CD4-positive, alpha-beta memory T cell (primary cell): ENCODE measurements at regions not wholly inside any gene's neighbourhood (a gene's known extent, or its start where the extent isn't known, plus 50 kb on each side); places are given as distances from the start of the nearest gene placed in this dataset.

Experiments
- CTCF ChIA-PET: fragments of 350-600 bp; sonication (Branson Sonifier 250); formaldehyde crosslinking; loops from one replicate; lab custom pipeline; 2021; ENCODE audit warnings: inconsistent platforms; ENCODE audit not compliant: partially characterized antibody; lab: Charles Lee
- POLR2A ChIA-PET: fragments of 350-600 bp; sonication (Branson Sonifier 250); formaldehyde crosslinking; loops from one replicate; lab custom pipeline; 2021; ENCODE audit not compliant: partially characterized antibody; lab: Charles Lee
- DNase-seq, 5 donors: peaks; one replicate each; pipeline versions ENCODE4 v3.0.0 to v3.0.0-alpha.2; 2020 to 2022; ENCODE audit warnings: mixed read lengths in 1 of 5
- H3K27ac ChIP-seq: one replicate; pipeline ENCODE4 v1.7.0; 2013; ENCODE audit warnings: low read depth, low read length
- H3K27me3 ChIP-seq: 2 replicates; pipeline ENCODE4 v1.7.0; 2013; ENCODE audit warnings: mild to moderate bottlenecking, low read length, moderate library complexity; ENCODE audit not compliant: insufficient read depth
- H3K36me3 ChIP-seq: 2 replicates; pipeline ENCODE4 v1.7.0; 2013; ENCODE audit warnings: mild to moderate bottlenecking, low read length, moderate library complexity; ENCODE audit not compliant: insufficient read depth
- H3K4me1 ChIP-seq: 2 replicates; pipeline ENCODE4 v1.7.0; 2013; ENCODE audit warnings: mild to moderate bottlenecking, low read length, moderate library complexity; ENCODE audit not compliant: insufficient read depth
- H3K4me3 ChIP-seq, 2 donors: one replicate each; pipeline ENCODE4 v1.7.0; 2013; ENCODE audit warnings: low read length in 2 of 2, mild to moderate bottlenecking in 1 of 2
- H3K9me3 ChIP-seq, 2 donors: one replicate each; pipeline ENCODE4 v1.7.0; 2013; ENCODE audit warnings: low read length in 2 of 2, control low read depth in 1 of 2; ENCODE audit not compliant: control insufficient read depth in 1 of 2
- H3K27ac Mint-ChIP-seq, 7 donors: one replicate each; pipeline ENCODE4 v1.8.0; 2020 to 2021; ENCODE audit warnings: mixed read lengths in 7 of 7, mild to moderate bottlenecking in 6 of 7, inconsistent platforms in 3 of 7, moderate library complexity in 3 of 7
- H3K27me3 Mint-ChIP-seq, 2 donors: one replicate each; pipeline ENCODE4 v1.8.0; 2020 to 2021; ENCODE audit warnings: mixed read lengths in 2 of 2
- H3K36me3 Mint-ChIP-seq, 2 donors: one replicate each; pipeline ENCODE4 v1.8.0; 2020 to 2021; ENCODE audit warnings: mixed read lengths in 2 of 2, inconsistent platforms in 1 of 2, mild to moderate bottlenecking in 1 of 2
- H3K4me1 Mint-ChIP-seq, 4 donors: one replicate each; pipeline ENCODE4 v1.8.0; 2020 to 2021; ENCODE audit warnings: mixed read lengths in 4 of 4, mild to moderate bottlenecking in 1 of 4
- H3K4me3 Mint-ChIP-seq, 8 donors: one replicate each; pipeline ENCODE4 v1.8.0; 2020 to 2021; ENCODE audit warnings: mixed read lengths in 8 of 8, mild to moderate bottlenecking in 7 of 8, moderate library complexity in 6 of 8, inconsistent platforms in 3 of 8
- H3K9me3 Mint-ChIP-seq, 8 donors: one replicate each; pipeline ENCODE4 v1.8.0; 2020 to 2021; ENCODE audit warnings: mixed read lengths in 8 of 8, mild to moderate bottlenecking in 5 of 8, inconsistent platforms in 3 of 8, moderate library complexity in 1 of 8
- intact Hi-C: fragments of 100-400 bp; cut with micrococcal nuclease; formaldehyde crosslinking; loops from one replicate; pipeline ENCODE4 v1.15.1; 2023

GRCh38 chrX:25198253-25198652 lies 182.5 kb upstream of the ARX start:
- H3K9me3 ChIP-seq = no peaks in the 10 kb centered on the region
- POLR2A ChIA-PET = no interaction called here
- H3K9me3 Mint-ChIP-seq = peaks cover 0 to 2% (median 0%) of the 10 kb centered on the region in 8 donors

GRCh38 chrX:25196221-25196620 lies 180.5 kb upstream of the ARX start:
- no peaks in the 10 kb centered on the region for H3K4me1 ChIP-seq
- H3K9me3 ChIP-seq = no peaks in the 10 kb centered on the region
- Mint-ChIP-seq H3K4me3 (no peak overlapping the region), H3K4me1 (no peaks in the 10 kb centered on the region), H3K9me3 (peaks cover 0 to 2% (median 0%) of the 10 kb centered on the region in 8 donors), H3K27ac (no peak overlapping the region), H3K36me3 (no peaks in the 10 kb centered on the region), H3K27me3 (peaks cover 0 to 3% of the 10 kb centered on the region in 2 donors)
- CTCF ChIA-PET = no interaction called here
- H3K36me3 ChIP-seq = no peaks in the 10 kb centered on the region
- DNase-seq = no peak
- no peak overlapping the region for H3K27ac ChIP-seq
- POLR2A ChIA-PET = no interaction called here
- no peaks in the 10 kb centered on the region for H3K27me3 ChIP-seq
- H3K4me3 ChIP-seq = no peak overlapping the region
- intact Hi-C loops = no loop called here

More at GRCh38 chrX:25198253-25198652, 182.5 kb upstream of the ARX start:
- CTCF ChIA-PET = no interaction called here
- intact Hi-C loops = no loop called here
- Mint-ChIP-seq H3K27me3 (peaks cover 0 to 3% of the 10 kb centered on the region in 2 donors), H3K4me1 (no peaks in the 10 kb centered on the region), H3K36me3 (no peaks in the 10 kb centered on the region), H3K4me3 (no peak overlapping the region), H3K27ac (no peak overlapping the region)
- Histone ChIP-seq H3K36me3 (no peaks in the 10 kb centered on the region), H3K4me3 (no peak overlapping the region), H3K27ac (no peak overlapping the region), H3K27me3 (no peaks in the 10 kb centered on the region), H3K4me1 (no peaks in the 10 kb centered on the region)
- DNase-seq = no peak

- Mint-ChIP-seq H3K4me1 (no peaks in the 10 kb centered on the region), H3K9me3 (peaks cover 0 to 16% (median 8%) of the 10 kb centered on the region in 8 donors), H3K36me3 (no peaks in the 10 kb centered on the region), H3K27ac (no peak overlapping the region), H3K4me3 (no peak overlapping the region), H3K27me3 (peaks cover 0 to 3% of the 10 kb centered on the region in 2 donors)
- Histone ChIP-seq H3K36me3 (no peaks in the 10 kb centered on the region), H3K27ac (no peak overlapping the region), H3K27me3 (no peaks in the 10 kb centered on the region), H3K4me1 (no peaks in the 10 kb centered on the region), H3K9me3 (no peaks in the 10 kb centered on the region), H3K4me3 (no peak overlapping the region)
- POLR2A ChIA-PET = no interaction called here
- CTCF ChIA-PET = no interaction called here
- no peak for DNase-seq
- intact Hi-C loops = no loop called here
Observed at GRCh38 chrX:25191403-25191802, 175.6 kb upstream of the ARX start.

GRCh38 chrX:25181775-25182174 lies 166.0 kb upstream of the ARX start:
- POLR2A ChIA-PET = no interaction called here
- intact Hi-C loops = no loop called here
- H3K27ac Mint-ChIP-seq = no peak overlapping the region

GRCh38 chrX:25180242-25180641 lies 164.5 kb upstream of the ARX start:
- no peaks in the 10 kb centered on the region for H3K4me1 ChIP-seq
- no peaks in the 10 kb centered on the region for H3K36me3 ChIP-seq
- peaks cover 0 to 2% of the 10 kb centered on the region in 2 donors for H3K27me3 Mint-ChIP-seq
- H3K27ac ChIP-seq = no peak overlapping the region
- intact Hi-C loops = no loop called here
- no peak overlapping the region for H3K4me3 ChIP-seq
- DNase-seq = no peak
- no peaks in the 10 kb centered on the region for H3K9me3 Mint-ChIP-seq
- H3K27ac Mint-ChIP-seq = no peak overlapping the region
- H3K27me3 ChIP-seq = no peaks in the 10 kb centered on the region
- no peaks in the 10 kb centered on the region for H3K9me3 ChIP-seq
- H3K36me3 Mint-ChIP-seq = no peaks in the 10 kb centered on the region
- H3K4me3 Mint-ChIP-seq = no peak overlapping the region
- H3K4me1 Mint-ChIP-seq = no peaks in the 10 kb centered on the region
- POLR2A ChIA-PET = no interaction called here
- CTCF ChIA-PET = interaction anchor here (1.4 kb wide), 1 partner anchor 15 kb away, joined by 3 read pairs; no protein-coding TSS in a partner anchor

More at GRCh38 chrX:25181775-25182174, 166.0 kb upstream of the ARX start:
- CTCF ChIA-PET = no interaction called here
- H3K9me3 Mint-ChIP-seq = peaks cover 0 to 4% (median 0%) of the 10 kb centered on the region in 8 donors
- no peak overlapping the region for H3K4me3 Mint-ChIP-seq
- H3K4me1 ChIP-seq = no peaks in the 10 kb centered on the region
- peaks cover 0 to 2% of the 10 kb centered on the region in 2 donors for H3K27me3 Mint-ChIP-seq
- DNase-seq = no peak
- H3K9me3 ChIP-seq = no peaks in the 10 kb centered on the region
- no peaks in the 10 kb centered on the region for H3K36me3 ChIP-seq
- no peaks in the 10 kb centered on the region for H3K27me3 ChIP-seq
- H3K4me1 Mint-ChIP-seq = no peaks in the 10 kb centered on the region
- H3K36me3 Mint-ChIP-seq = no peaks in the 10 kb centered on the region
- H3K27ac ChIP-seq = no peak overlapping the region
- H3K4me3 ChIP-seq = no peak overlapping the region

- intact Hi-C loops = no loop called here
- POLR2A ChIA-PET = no interaction called here
- peaks cover 0 to 2% of the 10 kb centered on the region in 2 donors for H3K27me3 Mint-ChIP-seq
Observed at GRCh38 chrX:25178555-25178954, 162.8 kb upstream of the ARX start.

GRCh38 chrX:25175743-25176142 lies 160.0 kb upstream of the ARX start:
- H3K36me3 Mint-ChIP-seq = no peaks in the 10 kb centered on the region
- no peaks in the 10 kb centered on the region for H3K4me1 Mint-ChIP-seq
- no peak overlapping the region for H3K27ac Mint-ChIP-seq
- Histone ChIP-seq H3K36me3 (no peaks in the 10 kb centered on the region), H3K9me3 (no peaks in the 10 kb centered on the region), H3K4me1 (no peaks in the 10 kb centered on the region), H3K27me3 (no peaks in the 10 kb centered on the region), H3K27ac (no peak overlapping the region), H3K4me3 (no peak overlapping the region)
- DNase-seq = no peak
- ChIA-PET POLR2A (no interaction called here), CTCF (no interaction called here)
- H3K9me3 Mint-ChIP-seq = no peaks in the 10 kb centered on the region
- intact Hi-C loops = no loop called here
- H3K4me3 Mint-ChIP-seq = no peak overlapping the region
- H3K27me3 Mint-ChIP-seq = peaks cover 2% of the 10 kb centered on the region in 2 donors

More at GRCh38 chrX:25178555-25178954, 162.8 kb upstream of the ARX start:
- H3K9me3 ChIP-seq = no peaks in the 10 kb centered on the region
- Mint-ChIP-seq H3K36me3 (no peaks in the 10 kb centered on the region), H3K4me3 (no peak overlapping the region), H3K4me1 (no peaks in the 10 kb centered on the region), H3K9me3 (no peaks in the 10 kb centered on the region), H3K27ac (no peak overlapping the region)
- H3K4me1 ChIP-seq = no peaks in the 10 kb centered on the region
- no peak overlapping the region for H3K27ac ChIP-seq
- no peak for DNase-seq
- CTCF ChIA-PET = no interaction called here
- H3K27me3 ChIP-seq = no peaks in the 10 kb centered on the region
- no peak overlapping the region for H3K4me3 ChIP-seq
- no peaks in the 10 kb centered on the region for H3K36me3 ChIP-seq

- H3K9me3 Mint-ChIP-seq = no peaks in the 10 kb centered on the region
Observed at GRCh38 chrX:25175171-25175570, 159.4 kb upstream of the ARX start.

More at GRCh38 chrX:25175171-25175570, 159.4 kb upstream of the ARX start:
- Mint-ChIP-seq H3K4me1 (no peaks in the 10 kb centered on the region), H3K4me3 (no peak overlapping the region), H3K36me3 (no peaks in the 10 kb centered on the region), H3K27me3 (peaks cover 2% of the 10 kb centered on the region in 2 donors), H3K27ac (no peak overlapping the region)
- Histone ChIP-seq H3K4me3 (no peak overlapping the region), H3K36me3 (no peaks in the 10 kb centered on the region), H3K27ac (no peak overlapping the region), H3K9me3 (no peaks in the 10 kb centered on the region), H3K4me1 (no peaks in the 10 kb centered on the region), H3K27me3 (no peaks in the 10 kb centered on the region)
- DNase-seq = no peak
- ChIA-PET POLR2A (no interaction called here), CTCF (no interaction called here)
- intact Hi-C loops = no loop called here
